Esophagus muscularis mucosa (tissue), 3 donors: ENCODE measurements at regions not wholly inside any gene's neighbourhood (a gene's known extent, or its start where the extent isn't known, plus 50 kb on each side); places are given as distances from the start of the nearest gene placed in this dataset.

ENCODE experiments used
- CTCF ChIP-seq, 3 experiments: fragments of 200-600 bp in 2 of 3; fragments of 450-650 bp in 1 of 3; sonication (generic) in 2 of 3; IDR thresholded peaks; one replicate each; pipeline ENCODE4 v1.5.1; 2017 to 2019; ENCODE audit warnings: antibody characterized with exemption in 3 of 3, mild to moderate bottlenecking in 2 of 3, moderate library complexity in 1 of 3
- POLR2A ChIP-seq: fragments of 450-650 bp; IDR thresholded peaks from one replicate; pipeline ENCODE4 v1.6.1; 2017; ENCODE audit warnings: antibody characterized with exemption, moderate library complexity, mild to moderate bottlenecking, low read depth
- POLR2AphosphoS5 ChIP-seq, 2 donors: sonication (generic); formaldehyde crosslinking; IDR thresholded peaks; one replicate each; pipeline ENCODE4 v1.6.1; 2017; ENCODE audit warnings: antibody characterized with exemption in 2 of 2

- TF ChIP-seq CTCF (IDR thresholded peaks at IDR 0.05), result no peak
- TF ChIP-seq POLR2AphosphoS5 (IDR thresholded peaks at IDR 0.05), result no peak
- TF ChIP-seq POLR2A, result no peak
These were observed 593.2 kb downstream of the INSC start for GRCh38 chr11:15707971-15708370.
